Activated T-helper 1 cell treated with Interleukin-2 at 50 U/mL for 16 hours (primary cell): ENCODE measurements at regions not wholly inside any gene's neighbourhood (a gene's known extent, or its start where the extent isn't known, plus 50 kb on each side); places are given as distances from the start of the nearest gene placed in this dataset.

Source experiments
- DNase-seq: peaks from one replicate; pipeline ENCODE4 v3.0.0-alpha.2; 2020; ENCODE audit warnings: low read depth

GRCh38 chr2:217623281-217623912 is 379.4 kb downstream of the TNS1 start:
- no peak for DNase-seq

GRCh38 chr2:217622205-217623060 is 380.4 kb downstream of the TNS1 start:
- no peak for DNase-seq

- no peak for DNase-seq
These were observed 381.4 kb downstream of the TNS1 start for GRCh38 chr2:217621391-217621801.

- DNase-seq, result no peak
These were observed 384.1 kb downstream of the TNS1 start for GRCh38 chr2:217618744-217619143.

GRCh38 chr2:217617616-217618022 is 385.2 kb downstream of the TNS1 start:
- no peak for DNase-seq

- DNase-seq, result no peak
These were observed 385.9 kb downstream of the TNS1 start for GRCh38 chr2:217616936-217617335.

- DNase-seq, result no peak
These were observed 387.6 kb downstream of the TNS1 start for GRCh38 chr2:217615171-217615570.

- no peak for DNase-seq
These were observed 388.3 kb downstream of the TNS1 start for GRCh38 chr2:217614498-217614897.

- no peak for DNase-seq
These were observed 388.7 kb downstream of the TNS1 start for GRCh38 chr2:217614096-217614495.

GRCh38 chr2:217612920-217613319 is 389.9 kb downstream of the TNS1 start:
- DNase-seq, result no peak

GRCh38 chr2:217612211-217612610 is 390.6 kb downstream of the TNS1 start:
- no peak for DNase-seq

GRCh38 chr2:217611626-217612127 is 391.1 kb downstream of the TNS1 start:
- DNase-seq, result no peak

- no peak for DNase-seq
These were observed 391.7 kb downstream of the TNS1 start for GRCh38 chr2:217611056-217611455.

- peak; percentile 10 for DNase-seq
These were observed 392.4 kb downstream of the TNS1 start for GRCh38 chr2:217610401-217610814.

- no peak for DNase-seq
These were observed 392.8 kb downstream of the TNS1 start for GRCh38 chr2:217609952-217610351.

- DNase-seq, result no peak
These were observed 396.5 kb downstream of the TNS1 start for GRCh38 chr2:217606296-217606695.

GRCh38 chr2:217604527-217605194 is 398.1 kb downstream of the TNS1 start:
- DNase-seq, result no peak

- no peak for DNase-seq
These were observed 401.2 kb downstream of the TNS1 start for GRCh38 chr2:217601601-217602000.

GRCh38 chr2:217599906-217600305 is 402.9 kb downstream of the TNS1 start:
- no peak for DNase-seq

- no peak for DNase-seq
These were observed 405.1 kb downstream of the TNS1 start for GRCh38 chr2:217597681-217598080.

GRCh38 chr2:217597145-217597544 is 405.6 kb downstream of the TNS1 start:
- DNase-seq, result no peak

GRCh38 chr2:217593732-217594131 is 409.1 kb downstream of the TNS1 start:
- DNase-seq, result no peak

- no peak for DNase-seq
These were observed 414.5 kb downstream of the TNS1 start for GRCh38 chr2:217588266-217588665.
